GM19463 (cell line): ENCODE measurements at regions not wholly inside any gene's neighbourhood (a gene's known extent, or its start where the extent isn't known, plus 50 kb on each side); places are given as distances from the start of the nearest gene placed in this dataset.
"Not testable (repeated sequence)": the region's sequence is repeated elsewhere in the genome, so short reads cannot be mapped to it uniquely, and the experiment has no call there.

Source experiments
- ATAC-seq: cut with Tn5 transposase; IDR thresholded peaks from one replicate; pipeline ENCODE4 v1.9.1; 2021; ENCODE audit warnings: mild to moderate bottlenecking, moderate library complexity; ENCODE audit not compliant: unreplicated experiment

GRCh38 chr4:187059021-187059420, 335.4 kb upstream of the FAT1 start:
- no peak for ATAC-seq

- no peak for ATAC-seq
Observed at GRCh38 chr4:187059895-187060294, 336.2 kb upstream of the FAT1 start.

GRCh38 chr4:187060551-187060950, 336.9 kb upstream of the FAT1 start:
- ATAC-seq: no peak

- no peak for ATAC-seq
Observed at GRCh38 chr4:187063251-187063650, 339.6 kb upstream of the FAT1 start.

GRCh38 chr4:187064033-187064432, 340.4 kb upstream of the FAT1 start:
- no peak for ATAC-seq

GRCh38 chr4:187065396-187065795, 341.7 kb upstream of the FAT1 start:
- ATAC-seq: no peak

GRCh38 chr4:187065806-187066205, 342.1 kb upstream of the FAT1 start:
- no peak for ATAC-seq

GRCh38 chr4:187069398-187069797, 345.7 kb upstream of the FAT1 start:
- no peak for ATAC-seq

GRCh38 chr4:187070158-187070557, 346.5 kb upstream of the FAT1 start:
- no peak for ATAC-seq

- ATAC-seq: no peak
Observed at GRCh38 chr4:187070740-187071139, 347.1 kb upstream of the FAT1 start.

- ATAC-seq: no peak
Observed at GRCh38 chr4:187071946-187072600, 348.4 kb upstream of the FAT1 start.

GRCh38 chr4:187073820-187074219, 350.2 kb upstream of the FAT1 start:
- no peak for ATAC-seq

- ATAC-seq: no peak
Observed at GRCh38 chr4:187075514-187075913, 351.9 kb upstream of the FAT1 start.

- no peak for ATAC-seq
Observed at GRCh38 chr4:187077744-187078401, 354.2 kb upstream of the FAT1 start.

GRCh38 chr4:187084701-187085100, 361.0 kb upstream of the FAT1 start:
- no peak for ATAC-seq

- no peak for ATAC-seq
Observed at GRCh38 chr4:187085339-187085738, 361.7 kb upstream of the FAT1 start.

- no peak for ATAC-seq
Observed at GRCh38 chr4:187086151-187086550, 362.5 kb upstream of the FAT1 start.

GRCh38 chr4:187088070-187088799, 364.6 kb upstream of the FAT1 start:
- ATAC-seq: no peak

GRCh38 chr4:187090401-187090800, 366.7 kb upstream of the FAT1 start:
- no peak for ATAC-seq

GRCh38 chr4:187090832-187091231, 367.2 kb upstream of the FAT1 start:
- not testable (repeated sequence) for ATAC-seq

GRCh38 chr4:187094144-187094543, 370.5 kb upstream of the FAT1 start:
- ATAC-seq: no peak

- ATAC-seq: no peak
Observed at GRCh38 chr4:187098429-187098828, 374.8 kb upstream of the FAT1 start.
